Panc1 (cell line): ENCODE measurements at regions not wholly inside any gene's neighbourhood (a gene's known extent, or its start where the extent isn't known, plus 50 kb on each side); places are given as distances from the start of the nearest gene placed in this dataset.

Experiments used
- ATAC-seq: fragments of 200-7000 bp; cut with Tn5 transposase; 2 replicates; pipeline ENCODE4 v1.9.1; 2020; ENCODE audit warnings: mild to moderate bottlenecking, moderate library complexity
- BruUV-seq: library from RNA; stranded (reverse); fragments of 400-500 nt; replicated peaks from 2 replicates; lab custom pipeline; 2021; lab: Mats Ljungman, UMichigan
- CTCF ChIA-PET: fragments of 300-600 bp; sonication (Branson Sonifier 250); formaldehyde crosslinking; loops from one replicate; lab custom pipeline; 2022; ENCODE audit warnings: antibody characterized with exemption; lab: Charles Lee
- POLR2A ChIA-PET: fragments of 300-600 bp; sonication (Branson Sonifier 250); formaldehyde crosslinking; loops from one replicate; lab custom pipeline; 2022; ENCODE audit warnings: antibody characterized with exemption; lab: Charles Lee
- DNase-seq: peaks from one replicate; pipeline ENCODE4 v3.0.0-alpha.2; 2010; ENCODE audit warnings: low read depth, low spot score
- H3K27ac ChIP-seq: 2 replicates; pipeline ENCODE4 v1.5.1; 2011; ENCODE audit warnings: mild to moderate bottlenecking, low read length, inconsistent platforms
- H3K27me3 ChIP-seq: fragments of 200-500 bp; sonication (Bioruptor generic); 2 replicates; pipeline ENCODE4 v1.6.0; 2014; ENCODE audit warnings: low read length, inconsistent platforms; ENCODE audit not compliant: control insufficient read depth, insufficient read depth
- H3K36me3 ChIP-seq: fragments of 200-500 bp; sonication (Bioruptor generic); 2 replicates; pipeline ENCODE4 v1.5.1; 2014; ENCODE audit warnings: inconsistent platforms, mild to moderate bottlenecking, low read length, moderate library complexity; ENCODE audit not compliant: control insufficient read depth, insufficient read depth
- H3K4me1 ChIP-seq: 2 replicates; pipeline ENCODE4 v1.5.1; 2011; ENCODE audit warnings: inconsistent platforms, mild to moderate bottlenecking, low read length, moderate library complexity; ENCODE audit not compliant: control insufficient read depth, insufficient read depth
- H3K4me3 ChIP-seq, 2 experiments: 2 replicates each; pipeline ENCODE4 v1.5.1; 2011 to 2012; ENCODE audit warnings: low read depth in 2 of 2, low read length in 2 of 2, mild to moderate bottlenecking in 2 of 2, inconsistent platforms in 1 of 2, moderate library complexity in 1 of 2
- H3K9me3 ChIP-seq: fragments of 200-500 bp; sonication (Bioruptor generic); 2 replicates; pipeline ENCODE4 v1.5.1; 2014; ENCODE audit warnings: low read depth, mild to moderate bottlenecking, inconsistent platforms, low read length, moderate library complexity; ENCODE audit not compliant: control insufficient read depth, insufficient read depth
- CTCF ChIP-seq: fragments of 450-650 bp; IDR thresholded peaks from 2 replicates; pipeline ENCODE4 v1.5.1; 2017; ENCODE audit warnings: mild to moderate bottlenecking
- POLR2AphosphoS5 ChIP-seq: IDR thresholded peaks from 2 replicates; pipeline ENCODE4 v1.6.1; 2012; ENCODE audit warnings: mild to moderate bottlenecking, low read depth, low read length, moderate library complexity
- REST ChIP-seq, 2 experiments: IDR thresholded peaks; 2 replicates each; pipeline ENCODE4 v1.6.1; 2011 to 2012; ENCODE audit warnings: low read depth in 2 of 2, control low read depth in 1 of 2, low read length in 1 of 2, mild to moderate bottlenecking in 1 of 2, moderate library complexity in 1 of 2; ENCODE audit not compliant: insufficient read depth in 1 of 2
- SIN3A ChIP-seq: IDR thresholded peaks from 2 replicates; pipeline ENCODE4 v1.6.1; 2012; ENCODE audit warnings: low read depth, mild to moderate bottlenecking, low read length, moderate library complexity, borderline replicate concordance; ENCODE audit not compliant: insufficient read depth
- TCF7L2 ChIP-seq: IDR thresholded peaks from 2 replicates; pipeline ENCODE4 v1.6.1; 2011; ENCODE audit warnings: mild to moderate bottlenecking, low read depth, low read length, inconsistent platforms
- in situ Hi-C: cut with HindIII; loops from 2 replicates; pipeline ENCODE4 v1.10.0; 2016; ENCODE audit warnings: low sequenced_read_pairs, low pct_unique_long_range_greater_than_20kb
- intact Hi-C: fragments of 100-400 bp; cut with micrococcal nuclease; formaldehyde crosslinking; loops from one replicate; pipeline ENCODE4 v1.10.0; 2022; ENCODE audit not compliant: unreplicated experiment

GRCh38 chr12:90023207-90023900, 314.7 kb upstream of the ATP2B1 start:
- BruUV-seq, result no TSS peak
- Histone ChIP-seq H3K36me3 (no peaks in the 10 kb centered on the region), H3K4me1 (no peaks in the 10 kb centered on the region; the same call in 1 of the 2 replicates), H3K27me3 (no peaks in the 10 kb centered on the region), H3K9me3 (no peaks in the 10 kb centered on the region), H3K4me3 (no peak overlapping the region), H3K27ac (no peak overlapping the region)
- intact Hi-C loops, result no loop called here
- ATAC-seq (no peak), DNase-seq (no peak)
- in situ Hi-C loops, result no loop called here
- CTCF ChIA-PET, result no interaction called here
- TF ChIP-seq CTCF (no peak), TCF7L2 (no peak), REST (IDR thresholded peaks at IDR 0.05; ENCODE audit: insufficient read depth in 1 of 2, low read depth in 2 of 2, low read length in 1 of 2) (no peak), SIN3A (no peak), POLR2AphosphoS5 (no peak)
- POLR2A ChIA-PET, result interaction anchor here (0.6 kb wide), 1 partner anchor 841 kb away, joined by 5 read pairs; no protein-coding TSS in a partner anchor

- TF ChIP-seq REST (IDR thresholded peaks at IDR 0.05; ENCODE audit: insufficient read depth in 1 of 2, low read depth in 2 of 2, low read length in 1 of 2), result no peak
- no peak for TF ChIP-seq TCF7L2
- no peak for TF ChIP-seq SIN3A
- no peak for TF ChIP-seq POLR2AphosphoS5
- no peak for TF ChIP-seq CTCF
Measured at GRCh38 chr12:90021795-90022440, 313.3 kb upstream of the ATP2B1 start.

More at GRCh38 chr12:90021795-90022440, 313.3 kb upstream of the ATP2B1 start:
- Histone ChIP-seq H3K36me3 (no peaks in the 10 kb centered on the region), H3K9me3 (no peaks in the 10 kb centered on the region), H3K27me3 (no peaks in the 10 kb centered on the region), H3K4me1 (no peaks in the 10 kb centered on the region; the same call in 1 of the 2 replicates), H3K4me3 (no peak overlapping the region), H3K27ac (no peak overlapping the region)
- ATAC-seq (no peak), DNase-seq (no peak)
- POLR2A ChIA-PET, result no interaction called here
- in situ Hi-C loops, result no loop called here
- BruUV-seq, result no TSS peak
- intact Hi-C loops, result no loop called here
- CTCF ChIA-PET, result no interaction called here
